ENCODE measurements at regions not wholly inside any gene's neighbourhood (a gene's known extent, or its start where the extent isn't known, plus 50 kb on each side); places are given as distances from the start of the nearest gene placed in this dataset.
"Not testable (repeated sequence)": the region's sequence is repeated elsewhere in the genome, so short reads cannot be mapped to it uniquely, and the experiment has no call there.

DNA sequence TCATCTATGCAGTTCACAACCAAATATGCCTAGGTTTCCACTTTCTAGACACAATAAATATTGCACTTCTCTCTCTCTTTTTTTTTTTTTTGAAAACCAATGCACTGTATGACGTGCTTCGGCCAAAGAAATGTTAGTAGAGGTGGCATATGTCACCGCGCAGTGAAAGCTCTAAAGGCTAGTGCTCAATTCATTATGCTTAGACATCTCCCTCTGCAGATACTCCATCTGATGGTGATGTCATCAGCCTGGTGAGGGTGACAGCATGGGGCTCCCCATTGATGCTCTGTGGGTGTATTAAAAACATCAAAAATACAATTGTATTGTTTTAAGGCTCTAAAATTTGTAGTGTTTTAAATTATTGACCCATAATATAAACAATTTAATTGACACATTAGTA is 608.8 kb upstream of the C16orf82 start:
- BruUV-seq (replicated peaks), result no TSS peak
- DNase-seq (ENCODE audit: low spot score), result no peak
- in situ Hi-C loops (cut with HindIII; ENCODE audit: extremely low pct_ligation_motif_present, low pct_unique_long_range_greater_than_20kb) (no loop called here), intact Hi-C loops (cut with micrococcal nuclease; ENCODE audit: unreplicated experiment) (no loop called here)
- TF ChIP-seq CREB1 (IDR thresholded peaks at IDR 0.05) (peak; percentile 69), CREB1 (CRISPR knock-in tag; IDR thresholded peaks at IDR 0.05) (no peak), BCL6 (CRISPR knock-in tag; IDR thresholded peaks at IDR 0.05) (no peak), ATF7 (IDR thresholded peaks at IDR 0.05) (peak; percentile 66), ATF7 (CRISPR knock-in tag; IDR thresholded peaks at IDR 0.05) (no peak)
- no peak overlapping the region for H2AFZ ChIP-seq (ENCODE audit: low read length)
- ChIA-PET CTCF (ENCODE audit: low intra/inter-chr PET ratio, low total read pairs) (no interaction called here), POLR2A (no interaction called here)
- H3K79me2 ChIP-seq (ENCODE audit: insufficient read depth, low read length), result no peaks in the 10 kb centered on the region
- peaks cover 47% of the 10 kb centered on the region for H3K9me3 ChIP-seq (ENCODE audit: low read length)
- no peak overlapping the region for H3K27ac ChIP-seq (ENCODE audit: extremely low read length, insufficient read depth, low read length)
- no peaks in the 10 kb centered on the region for H3K27me3 ChIP-seq (ENCODE audit: control insufficient read depth in 1 of 2, insufficient read depth in 2 of 2, low read length in 2 of 2)
- no peak overlapping the region for H3K4me2 ChIP-seq (ENCODE audit: low read depth, low read length)
- no peaks in the 10 kb centered on the region for H3K4me1 ChIP-seq (ENCODE audit: insufficient read depth, low read length)
- 52% methylated on average over 4 of the region's 4 CpGs for WGBS (ENCODE audit: low lambda C conversion rate)
- H3K9ac ChIP-seq (ENCODE audit: insufficient read depth, low read depth, low read length), result no peak overlapping the region
- no peaks in the 10 kb centered on the region for H3K36me3 ChIP-seq (replicated peaks in 1 of 2; ENCODE audit: control insufficient read depth in 1 of 2, insufficient read depth in 2 of 2, low read length in 2 of 2)
- no peak for FAIRE-seq
- no peak for ATAC-seq
- no peak overlapping the region for H3K4me3 ChIP-seq (replicated peaks in 1 of 3; ENCODE audit: insufficient read depth in 1 of 3, low read depth in 2 of 3, low read length in 3 of 3)
- H4K20me1 ChIP-seq (ENCODE audit: insufficient read depth, low read length), result no peaks in the 10 kb centered on the region

DNA sequence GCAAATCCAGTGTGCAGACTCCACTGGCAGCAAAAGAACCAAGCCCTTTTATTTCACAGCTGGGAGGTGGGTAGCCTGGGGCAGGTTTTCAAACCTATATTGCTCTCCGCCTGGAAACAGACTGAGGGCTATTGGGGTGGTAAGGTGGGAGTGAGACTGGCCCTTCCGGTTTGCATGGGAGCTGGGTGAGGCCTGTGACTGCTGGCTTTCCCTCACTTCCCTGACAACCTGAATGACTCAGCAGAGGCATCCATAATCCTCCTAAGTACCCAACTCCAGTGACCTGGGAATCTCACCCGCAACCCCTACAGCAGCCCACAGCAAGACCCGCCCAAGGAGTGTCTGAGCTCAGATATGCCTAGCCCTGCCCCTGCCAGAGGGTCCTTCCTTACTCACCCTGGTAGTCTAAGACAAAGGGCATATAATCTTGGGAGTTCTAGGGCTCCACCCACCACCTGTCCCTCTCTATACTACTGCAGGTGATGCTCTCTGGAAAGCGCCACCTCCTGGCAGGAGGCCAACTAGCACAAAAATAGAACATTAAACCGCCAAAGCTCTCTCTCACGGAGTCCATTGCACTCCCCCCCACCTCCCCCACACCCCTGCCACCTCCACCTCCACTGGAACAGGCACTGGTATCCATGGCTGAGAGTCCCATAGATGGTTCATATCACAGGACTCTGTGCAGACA is 602.0 kb upstream of the C16orf82 start:
- intact Hi-C loops (cut with micrococcal nuclease; ENCODE audit: unreplicated experiment), result no loop called here
- CTCF ChIA-PET (ENCODE audit: low intra/inter-chr PET ratio, low total read pairs), result no interaction called here
- DNase-seq (ENCODE audit: low spot score), result no peak
- no peak for FAIRE-seq
- Histone ChIP-seq H4K20me1 (ENCODE audit: insufficient read depth, low read length) (no peaks in the 10 kb centered on the region), H3K4me1 (ENCODE audit: insufficient read depth, low read length) (no peaks in the 10 kb centered on the region), H3K36me3 (replicated peaks in 1 of 2; ENCODE audit: control insufficient read depth in 1 of 2, insufficient read depth in 2 of 2, low read length in 2 of 2) (no peaks in the 10 kb centered on the region), H3K79me2 (ENCODE audit: insufficient read depth, low read length) (no peaks in the 10 kb centered on the region), H3K4me3 (replicated peaks in 1 of 3; ENCODE audit: insufficient read depth in 1 of 3, low read depth in 2 of 3, low read length in 3 of 3) (no peak overlapping the region), H3K4me2 (ENCODE audit: low read depth, low read length) (no peak overlapping the region), H3K9ac (ENCODE audit: insufficient read depth, low read depth, low read length) (no peak overlapping the region), H3K27ac (ENCODE audit: extremely low read length, insufficient read depth, low read length) (no peak overlapping the region), H3K9me3 (ENCODE audit: low read length) (peaks cover 26% of the 10 kb centered on the region; the same call in 1 of the 2 replicates), H3K27me3 (ENCODE audit: control insufficient read depth in 1 of 2, insufficient read depth in 2 of 2, low read length in 2 of 2) (no peaks in the 10 kb centered on the region), H2AFZ (ENCODE audit: low read length) (no peak overlapping the region)
- 35% methylated on average over 4 of the region's 7 CpGs for WGBS (ENCODE audit: low lambda C conversion rate)
- no TSS peak for BruUV-seq (replicated peaks)
- no peak for ATAC-seq
- in situ Hi-C loops (cut with HindIII; ENCODE audit: extremely low pct_ligation_motif_present, low pct_unique_long_range_greater_than_20kb), result no loop called here
- TF ChIP-seq ZNF790 (CRISPR knock-in tag; IDR thresholded peaks at IDR 0.05; ENCODE audit: borderline replicate concordance) (no peak), HMGA1 (CRISPR knock-in tag; conservative IDR thresholded peaks at IDR 0.05) (no peak), ZNF468 (CRISPR knock-in tag; IDR thresholded peaks at IDR 0.05) (no peak)
- TF ChIP-seq, protein P1, sequence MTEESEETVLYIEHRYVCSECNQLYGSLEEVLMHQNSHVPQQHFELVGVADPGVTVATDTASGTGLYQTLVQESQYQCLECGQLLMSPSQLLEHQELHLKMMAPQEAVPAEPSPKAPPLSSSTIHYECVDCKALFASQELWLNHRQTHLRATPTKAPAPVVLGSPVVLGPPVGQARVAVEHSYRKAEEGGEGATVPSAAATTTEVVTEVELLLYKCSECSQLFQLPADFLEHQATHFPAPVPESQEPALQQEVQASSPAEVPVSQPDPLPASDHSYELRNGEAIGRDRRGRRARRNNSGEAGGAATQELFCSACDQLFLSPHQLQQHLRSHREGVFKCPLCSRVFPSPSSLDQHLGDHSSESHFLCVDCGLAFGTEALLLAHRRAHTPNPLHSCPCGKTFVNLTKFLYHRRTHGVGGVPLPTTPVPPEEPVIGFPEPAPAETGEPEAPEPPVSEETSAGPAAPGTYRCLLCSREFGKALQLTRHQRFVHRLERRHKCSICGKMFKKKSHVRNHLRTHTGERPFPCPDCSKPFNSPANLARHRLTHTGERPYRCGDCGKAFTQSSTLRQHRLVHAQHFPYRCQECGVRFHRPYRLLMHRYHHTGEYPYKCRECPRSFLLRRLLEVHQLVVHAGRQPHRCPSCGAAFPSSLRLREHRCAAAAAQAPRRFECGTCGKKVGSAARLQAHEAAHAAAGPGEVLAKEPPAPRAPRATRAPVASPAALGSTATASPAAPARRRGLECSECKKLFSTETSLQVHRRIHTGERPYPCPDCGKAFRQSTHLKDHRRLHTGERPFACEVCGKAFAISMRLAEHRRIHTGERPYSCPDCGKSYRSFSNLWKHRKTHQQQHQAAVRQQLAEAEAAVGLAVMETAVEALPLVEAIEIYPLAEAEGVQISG (CRISPR knock-in tag; IDR thresholded peaks at IDR 0.05), result peak; percentile 74
- POLR2A ChIA-PET, result no interaction called here

DNA sequence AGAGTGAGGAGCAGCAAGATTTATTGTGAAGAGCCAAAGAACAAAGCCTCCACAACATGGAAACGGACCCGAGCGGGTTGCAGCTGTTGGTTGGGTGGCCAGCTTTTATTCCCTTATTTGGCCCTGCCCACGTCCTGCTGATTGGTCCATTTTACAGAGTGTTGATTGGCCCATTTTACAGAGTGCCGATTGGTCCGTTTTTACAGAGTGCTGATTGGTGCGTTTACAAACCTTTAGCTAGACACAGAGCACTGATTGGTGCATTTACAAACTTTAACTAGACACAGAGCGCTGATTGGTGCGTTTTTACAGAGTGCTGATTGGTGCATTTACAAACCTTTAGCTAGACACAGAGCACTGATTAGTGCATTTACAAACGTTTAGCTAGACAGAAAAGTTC is 592.3 kb upstream of the C16orf82 start:
- H3K27ac ChIP-seq (ENCODE audit: extremely low read length, insufficient read depth, low read length); H3K4me2 ChIP-seq (ENCODE audit: low read depth, low read length); H4K20me1 ChIP-seq (ENCODE audit: insufficient read depth, low read length); H3K27me3 ChIP-seq (ENCODE audit: control insufficient read depth in 1 of 2, insufficient read depth in 2 of 2, low read length in 2 of 2); H2AFZ ChIP-seq (ENCODE audit: low read length); H3K79me2 ChIP-seq (ENCODE audit: insufficient read depth, low read length); DNase-seq (ENCODE audit: low spot score); H3K4me3 ChIP-seq (replicated peaks in 1 of 3; ENCODE audit: insufficient read depth in 1 of 3, low read depth in 2 of 3, low read length in 3 of 3); H3K9ac ChIP-seq (ENCODE audit: insufficient read depth, low read depth, low read length); intact Hi-C loops (cut with micrococcal nuclease; ENCODE audit: unreplicated experiment); BruUV-seq (replicated peaks); H3K4me1 ChIP-seq (ENCODE audit: insufficient read depth, low read length); CTCF ChIA-PET (ENCODE audit: low intra/inter-chr PET ratio, low total read pairs); ATAC-seq; FAIRE-seq; POLR2A ChIA-PET; H3K36me3 ChIP-seq (replicated peaks in 1 of 2; ENCODE audit: control insufficient read depth in 1 of 2, insufficient read depth in 2 of 2, low read length in 2 of 2); in situ Hi-C loops (cut with HindIII; ENCODE audit: extremely low pct_ligation_motif_present, low pct_unique_long_range_greater_than_20kb): not testable (repeated sequence)
- peaks cover 48% of the 10 kb centered on the region for H3K9me3 ChIP-seq (ENCODE audit: low read length)
- WGBS (ENCODE audit: low lambda C conversion rate), result 32% methylated on average over 10 of the region's 10 CpGs

Data from HepG2 (cell line).